ENCODE measurements at regions not wholly inside any gene's neighbourhood (a gene's known extent, or its start where the extent isn't known, plus 50 kb on each side); places are given as distances from the start of the nearest gene placed in this dataset.
"Not testable (repeated sequence)": the region's sequence is repeated elsewhere in the genome, so short reads cannot be mapped to it uniquely, and the experiment has no call there.

DNA sequence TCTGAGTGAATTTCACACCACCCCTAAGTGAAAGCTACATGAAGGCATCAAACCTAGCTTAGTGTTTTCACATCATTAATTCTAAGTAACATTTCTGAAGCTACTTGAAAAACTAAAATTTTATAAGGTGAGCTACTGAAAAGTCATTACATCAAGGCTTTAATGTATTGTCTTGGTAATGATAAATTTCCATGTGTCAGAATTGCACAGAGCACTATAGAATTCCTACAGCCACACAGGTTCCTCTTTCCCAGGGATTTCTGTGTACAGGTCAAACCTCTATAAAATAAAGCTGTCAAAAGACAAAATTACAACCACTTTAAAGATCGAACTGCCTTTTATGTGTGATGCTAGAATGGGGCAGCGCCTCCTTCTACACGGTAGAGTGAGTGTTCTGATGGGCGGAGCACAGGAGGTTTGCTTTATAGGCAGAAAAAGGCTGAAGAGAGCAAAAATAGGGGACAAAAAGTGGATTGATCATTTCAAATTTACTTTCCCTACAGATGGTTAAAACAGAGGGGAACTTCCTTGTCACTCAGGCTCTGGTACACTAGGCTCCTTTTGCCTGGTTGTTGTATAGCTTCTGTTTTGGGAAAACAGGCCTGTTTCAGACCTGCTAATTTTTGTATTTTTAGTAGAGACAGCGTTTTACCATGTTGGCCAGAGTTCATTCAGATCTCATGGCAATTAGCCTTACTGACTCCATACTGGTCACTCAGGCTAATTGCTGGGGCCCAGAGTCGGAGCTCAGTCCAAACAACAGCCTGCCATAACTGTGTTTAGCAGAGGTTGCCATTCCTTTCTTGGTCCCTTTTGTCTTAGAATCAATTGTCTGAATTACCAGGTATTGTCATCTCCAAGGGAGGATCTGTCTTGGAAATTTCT, 102.5 kb upstream of the BASP1 start:
- DNase-seq: no peak
- TF ChIP-seq GATA1 (IDR thresholded peaks at IDR 0.05; ENCODE audit: low read depth, low read length) (no peak), POLR2A (IDR thresholded peaks at IDR 0.05; ENCODE audit: low read length) (no peak)

GRCh38 chr5:17115855-17116254, 101.6 kb upstream of the BASP1 start:
- no peak for TF ChIP-seq GATA1 (IDR thresholded peaks at IDR 0.05; ENCODE audit: low read depth, low read length)
- TF ChIP-seq POLR2A (IDR thresholded peaks at IDR 0.05; ENCODE audit: low read length): no peak
- DNase-seq: no peak

DNA sequence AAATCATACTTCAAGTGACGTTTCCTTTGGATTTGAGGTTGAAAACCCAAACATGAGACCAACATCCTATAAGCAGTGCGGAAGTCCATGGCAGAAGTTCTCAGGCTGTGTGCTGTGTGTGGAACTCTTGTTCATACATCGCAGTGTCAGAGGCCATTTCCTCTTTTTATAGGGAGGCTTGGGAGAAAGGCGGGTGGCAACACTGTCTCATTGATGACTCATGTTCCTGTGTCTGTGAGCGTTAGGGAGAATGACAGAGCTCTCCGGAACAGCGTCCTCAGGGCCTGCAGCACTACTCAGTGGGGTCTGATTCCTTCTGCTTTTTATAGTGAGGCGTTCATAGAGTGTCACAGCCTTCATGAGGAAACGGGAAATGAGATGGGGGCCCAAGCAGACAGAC, 98.8 kb upstream of the BASP1 start:
- no peak for TF ChIP-seq GATA1 (IDR thresholded peaks at IDR 0.05; ENCODE audit: low read depth, low read length)
- peak; percentile 40 for TF ChIP-seq POLR2A (IDR thresholded peaks at IDR 0.05; ENCODE audit: low read length)
- peak in 1 of 2 experiments; percentile 37 for DNase-seq

- TF ChIP-seq GATA1 (IDR thresholded peaks at IDR 0.05; ENCODE audit: low read depth, low read length) (no peak), POLR2A (IDR thresholded peaks at IDR 0.05; ENCODE audit: low read length) (no peak)
- no peak for DNase-seq
Observed at GRCh38 chr5:17120209-17120608, 97.2 kb upstream of the BASP1 start.

DNA sequence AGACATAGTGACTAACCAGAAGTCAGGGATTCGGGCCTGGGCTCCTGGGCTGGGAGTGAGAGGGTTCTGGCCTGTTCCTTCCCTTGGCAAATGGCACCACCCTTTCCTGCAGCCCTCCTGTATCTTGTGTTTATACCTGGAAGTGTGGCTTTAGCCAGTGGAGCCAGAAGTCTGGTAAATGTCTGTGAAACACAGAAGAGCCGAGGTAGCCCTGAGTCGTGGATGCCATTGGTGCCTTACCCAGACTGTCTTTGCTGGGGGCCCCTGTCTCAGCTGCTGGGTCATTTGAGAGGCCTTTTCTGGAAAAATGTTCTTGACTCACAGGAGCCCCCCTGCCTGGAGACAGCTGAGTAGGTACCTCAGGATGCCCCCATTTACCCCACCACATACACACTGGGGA, 95.7 kb upstream of the BASP1 start:
- DNase-seq: no peak
- TF ChIP-seq GATA1 (IDR thresholded peaks at IDR 0.05; ENCODE audit: low read depth, low read length) (no peak), POLR2A (IDR thresholded peaks at IDR 0.05; ENCODE audit: low read length) (no peak)

- TF ChIP-seq GATA1 (IDR thresholded peaks at IDR 0.05; ENCODE audit: low read depth, low read length): no peak
- no peak for TF ChIP-seq POLR2A (IDR thresholded peaks at IDR 0.05; ENCODE audit: low read length)
- DNase-seq: no peak
Observed at GRCh38 chr5:17123010-17123409, 94.4 kb upstream of the BASP1 start.

GRCh38 chr5:17123773-17124172, 93.7 kb upstream of the BASP1 start:
- not testable (repeated sequence) for DNase-seq

DNA sequence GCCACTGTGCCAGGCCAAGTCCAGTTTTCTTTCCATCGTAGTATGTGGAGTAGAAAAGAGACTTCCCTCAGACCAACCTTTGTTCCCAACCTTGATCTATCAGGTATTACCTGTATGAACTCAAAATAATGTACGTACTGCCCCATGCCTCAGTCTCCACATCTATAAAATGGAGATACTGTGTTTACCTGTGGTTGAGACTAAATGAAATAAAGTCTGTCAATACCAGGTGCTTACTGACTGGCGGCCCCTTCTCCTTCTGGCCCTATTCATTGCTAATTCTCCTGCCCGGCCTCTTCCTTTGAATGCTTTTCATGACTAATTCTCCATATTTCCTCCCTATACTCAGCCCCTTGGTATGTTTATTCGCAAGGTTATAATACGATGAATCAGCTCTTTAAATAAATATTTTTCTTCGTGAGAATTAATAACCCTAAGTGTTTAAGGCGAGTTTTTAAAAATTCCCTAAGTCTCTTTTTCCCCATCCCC, 89.6 kb upstream of the BASP1 start:
- no peak for DNase-seq
- no peak for TF ChIP-seq GATA1 (IDR thresholded peaks at IDR 0.05; ENCODE audit: low read depth, low read length)
- no peak for TF ChIP-seq POLR2A (IDR thresholded peaks at IDR 0.05; ENCODE audit: low read length)

DNA sequence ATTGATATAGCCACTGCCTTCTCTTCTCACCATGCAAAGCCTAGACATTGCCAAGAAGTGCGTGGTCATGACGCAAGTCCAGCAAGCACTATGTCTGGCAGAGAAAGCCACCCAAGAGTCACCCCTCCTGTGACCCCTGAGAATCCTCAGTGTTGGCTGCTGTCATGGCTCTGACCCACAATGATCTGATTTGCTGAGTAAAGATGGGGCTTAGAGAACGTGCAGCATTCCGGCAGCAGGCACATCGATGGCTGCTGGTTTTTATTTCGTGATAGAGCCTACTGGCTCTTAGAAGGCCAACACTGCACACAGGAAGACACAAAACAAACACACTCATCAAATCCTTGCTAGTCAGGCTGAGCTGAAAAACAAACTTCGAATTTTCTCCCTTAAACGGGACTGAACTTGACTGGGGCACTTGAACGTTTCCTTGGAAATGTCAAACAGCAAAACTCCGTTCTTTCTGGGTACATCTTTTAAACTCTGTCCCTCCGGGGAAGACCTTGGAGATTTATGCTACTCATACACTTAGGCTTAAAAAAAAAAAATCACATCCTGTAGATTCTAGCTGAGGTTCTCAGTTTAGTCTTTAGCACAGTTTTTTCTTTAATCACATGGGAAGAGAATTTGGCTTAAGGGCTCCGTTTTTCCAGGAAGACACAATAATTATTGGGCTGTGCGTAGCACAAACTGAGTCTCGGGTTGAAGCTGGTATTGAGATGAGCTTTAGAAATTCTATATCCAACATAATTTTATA, 88.2 kb upstream of the BASP1 start:
- DNase-seq: no peak
- TF ChIP-seq GATA1 (IDR thresholded peaks at IDR 0.05; ENCODE audit: low read depth, low read length): no peak
- TF ChIP-seq POLR2A (IDR thresholded peaks at IDR 0.05; ENCODE audit: low read length): no peak

DNA sequence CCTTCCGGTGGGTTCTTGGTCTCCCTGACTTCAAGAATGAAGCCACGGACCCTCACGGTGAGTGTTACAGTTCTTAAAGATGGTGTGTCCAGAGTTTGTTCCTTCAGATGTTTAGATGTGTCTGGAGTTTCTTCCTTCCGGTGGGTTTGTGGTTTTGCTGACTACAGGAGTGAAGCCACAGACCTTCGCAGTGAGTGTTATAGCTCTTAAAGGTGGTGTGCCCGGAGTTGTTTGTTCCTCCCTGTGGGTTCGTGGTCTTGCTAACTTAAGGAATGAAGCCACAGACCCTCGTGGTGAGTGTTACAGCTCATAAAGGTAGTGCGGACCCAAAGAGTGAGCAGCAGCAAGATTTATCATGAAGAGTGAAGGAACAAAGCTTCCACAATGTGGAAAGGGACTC, 87.1 kb upstream of the BASP1 start:
- DNase-seq: not testable (repeated sequence)

DNA sequence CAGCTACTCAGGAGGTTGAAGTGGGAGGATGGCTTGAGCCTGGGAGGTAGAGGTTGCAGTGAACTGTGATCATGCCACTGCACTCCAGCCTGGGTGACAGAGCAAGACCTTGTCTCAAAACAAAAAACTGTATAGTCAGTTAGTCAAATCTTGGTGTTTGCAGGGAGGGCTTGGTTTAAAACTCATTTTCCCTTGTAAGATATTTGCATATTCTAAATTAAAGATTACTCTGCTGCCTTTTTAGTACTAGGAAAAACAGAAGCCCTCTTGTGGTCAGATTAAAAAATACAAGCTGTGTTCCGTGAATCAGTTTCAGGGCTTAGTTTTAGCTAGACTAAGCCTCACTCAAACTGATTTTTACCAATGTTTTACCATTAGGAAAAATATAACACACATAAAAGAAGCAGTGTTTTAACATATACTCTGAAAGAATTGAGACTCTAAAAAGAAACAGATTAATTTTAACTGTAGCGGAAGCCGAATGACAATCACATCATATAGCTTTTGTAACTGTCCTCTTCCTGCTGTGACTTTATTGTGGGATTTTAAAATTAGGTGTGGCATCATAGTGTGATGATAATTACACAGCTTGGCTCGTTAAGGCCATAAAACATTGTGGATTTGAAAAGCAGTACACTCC, 84.9 kb upstream of the BASP1 start:
- TF ChIP-seq POLR2A (IDR thresholded peaks at IDR 0.05; ENCODE audit: low read length): no peak
- no peak for TF ChIP-seq GATA1 (IDR thresholded peaks at IDR 0.05; ENCODE audit: low read depth, low read length)
- peak; percentile 4 to 22 for DNase-seq

GRCh38 chr5:17135050-17135449, 82.4 kb upstream of the BASP1 start:
- TF ChIP-seq GATA1 (IDR thresholded peaks at IDR 0.05; ENCODE audit: low read depth, low read length) (no peak), POLR2A (IDR thresholded peaks at IDR 0.05; ENCODE audit: low read length) (no peak)
- DNase-seq: no peak

- DNase-seq: no peak
- no peak for TF ChIP-seq GATA1 (IDR thresholded peaks at IDR 0.05; ENCODE audit: low read depth, low read length)
- TF ChIP-seq POLR2A (IDR thresholded peaks at IDR 0.05; ENCODE audit: low read length): no peak
Observed at GRCh38 chr5:17143335-17143734, 74.1 kb upstream of the BASP1 start.

DNA sequence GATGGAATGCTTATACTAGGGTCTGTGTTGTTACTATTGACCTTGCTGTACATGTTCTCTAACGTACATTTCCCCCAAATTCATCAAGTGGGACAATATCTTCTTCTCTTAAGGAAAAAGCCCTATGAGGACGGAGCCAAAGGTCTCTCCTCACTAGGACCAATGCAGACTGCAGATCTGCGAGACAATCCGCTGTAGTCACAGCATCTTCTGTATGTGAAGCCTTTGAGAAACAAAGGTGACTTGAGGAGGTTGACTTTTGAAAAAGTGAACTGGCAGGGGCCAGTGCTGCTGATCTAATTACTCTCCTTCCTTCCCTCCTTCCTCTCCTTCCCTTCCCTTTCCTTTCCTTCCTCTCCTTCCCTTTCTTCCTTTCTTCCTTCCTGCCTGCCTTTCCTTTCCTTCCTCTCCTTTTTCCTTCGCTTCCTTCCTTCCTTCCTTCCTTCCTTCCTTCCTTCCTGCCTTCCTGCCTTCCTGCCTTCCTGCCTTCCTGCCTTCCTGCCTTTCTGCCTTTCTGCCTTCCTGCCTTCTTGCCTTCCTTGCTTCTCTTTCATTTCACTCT, 71.1 kb upstream of the BASP1 start:
- DNase-seq: no peak
- TF ChIP-seq POLR2A (IDR thresholded peaks at IDR 0.05; ENCODE audit: low read length): no peak
- no peak for TF ChIP-seq GATA1 (IDR thresholded peaks at IDR 0.05; ENCODE audit: low read depth, low read length)

All from erythroblast (primary cell).